ENCODE measurements at regions not wholly inside any gene's neighbourhood (a gene's known extent, or its start where the extent isn't known, plus 50 kb on each side); places are given as distances from the start of the nearest gene placed in this dataset.

GRCh38 chr12:67425394-67425793, 156.2 kb downstream of the CAND1 start:
- no peak for TF ChIP-seq EZH2 (IDR thresholded peaks at IDR 0.05; ENCODE audit: borderline replicate concordance, low read depth, low read length, poor library complexity, severe bottlenecking)
- TF ChIP-seq, protein P1, sequence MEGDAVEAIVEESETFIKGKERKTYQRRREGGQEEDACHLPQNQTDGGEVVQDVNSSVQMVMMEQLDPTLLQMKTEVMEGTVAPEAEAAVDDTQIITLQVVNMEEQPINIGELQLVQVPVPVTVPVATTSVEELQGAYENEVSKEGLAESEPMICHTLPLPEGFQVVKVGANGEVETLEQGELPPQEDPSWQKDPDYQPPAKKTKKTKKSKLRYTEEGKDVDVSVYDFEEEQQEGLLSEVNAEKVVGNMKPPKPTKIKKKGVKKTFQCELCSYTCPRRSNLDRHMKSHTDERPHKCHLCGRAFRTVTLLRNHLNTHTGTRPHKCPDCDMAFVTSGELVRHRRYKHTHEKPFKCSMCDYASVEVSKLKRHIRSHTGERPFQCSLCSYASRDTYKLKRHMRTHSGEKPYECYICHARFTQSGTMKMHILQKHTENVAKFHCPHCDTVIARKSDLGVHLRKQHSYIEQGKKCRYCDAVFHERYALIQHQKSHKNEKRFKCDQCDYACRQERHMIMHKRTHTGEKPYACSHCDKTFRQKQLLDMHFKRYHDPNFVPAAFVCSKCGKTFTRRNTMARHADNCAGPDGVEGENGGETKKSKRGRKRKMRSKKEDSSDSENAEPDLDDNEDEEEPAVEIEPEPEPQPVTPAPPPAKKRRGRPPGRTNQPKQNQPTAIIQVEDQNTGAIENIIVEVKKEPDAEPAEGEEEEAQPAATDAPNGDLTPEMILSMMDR (conservative IDR thresholded peaks at IDR 0.05; ENCODE audit: low read depth, low read length): no peak
- intact Hi-C loops (cut with micrococcal nuclease; ENCODE audit: unreplicated experiment): no loop called here
- BruUV-seq (replicated peaks): no TSS peak
- DNase-seq (ENCODE audit: low spot score): no peak
- H3K4me3 ChIP-seq (ENCODE audit: low read depth, low read length, poor library complexity, severe bottlenecking): no peak overlapping the region
- CTCF ChIA-PET: interaction anchor here (0.6 kb wide), 1 partner anchor 42 kb away, joined by 3 read pairs; no protein-coding TSS in a partner anchor
- H3K36me3 ChIP-seq (ENCODE audit: insufficient read depth, low read length, poor library complexity, severe bottlenecking): no peaks in the 10 kb centered on the region
- POLR2A ChIA-PET (ENCODE audit: low non-redundant PET): no interaction called here
- H3K9me3 ChIP-seq (ENCODE audit: low read depth, low read length, poor library complexity, severe bottlenecking): no peaks in the 10 kb centered on the region
- no peak overlapping the region for H3K27ac ChIP-seq (ENCODE audit: low read depth, low read length, poor library complexity, severe bottlenecking)
- H3K4me1 ChIP-seq (ENCODE audit: insufficient read depth, low read length, poor library complexity, severe bottlenecking): peaks cover 23% of the 10 kb centered on the region
- H3K27me3 ChIP-seq (replicated peaks; ENCODE audit: insufficient read depth, low read depth, low read length, poor library complexity): no peaks in the 10 kb centered on the region

DNA sequence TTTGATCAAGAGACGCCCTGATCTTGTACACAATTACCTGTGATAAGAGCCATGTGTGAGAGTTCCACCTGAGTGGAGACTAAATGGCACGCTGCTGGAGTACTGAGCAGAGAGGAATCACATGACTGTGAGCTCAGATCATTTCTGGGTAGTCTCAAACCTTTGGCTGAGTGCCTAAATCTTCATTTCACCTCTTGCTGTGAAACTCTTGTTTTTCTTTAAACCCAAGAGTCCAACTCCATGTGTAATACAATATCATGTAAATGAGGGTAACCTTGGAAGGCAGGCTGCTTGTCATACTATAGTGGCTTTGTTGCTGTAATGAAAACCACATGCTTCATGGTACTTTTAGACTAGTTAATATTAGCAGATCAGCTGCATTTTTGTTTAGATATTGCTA, 156.9 kb downstream of the CAND1 start:
- no TSS peak for BruUV-seq (replicated peaks)
- DNase-seq (ENCODE audit: low spot score): peak; percentile 93

GRCh38 chr12:67427336-67427735, 158.2 kb downstream of the CAND1 start:
- no TSS peak for BruUV-seq (replicated peaks)
- ChIA-PET POLR2A (ENCODE audit: low non-redundant PET) (no interaction called here), CTCF (no interaction called here)
- peaks cover 23% of the 10 kb centered on the region for H3K4me1 ChIP-seq (ENCODE audit: insufficient read depth, low read length, poor library complexity, severe bottlenecking)
- peak overlapping the region; percentile 75 for H3K27ac ChIP-seq (ENCODE audit: low read depth, low read length, poor library complexity, severe bottlenecking)
- TF ChIP-seq EZH2 (IDR thresholded peaks at IDR 0.05; ENCODE audit: borderline replicate concordance, low read depth, low read length, poor library complexity, severe bottlenecking): no peak
- TF ChIP-seq, protein P1 (conservative IDR thresholded peaks at IDR 0.05; ENCODE audit: low read depth, low read length): no peak
- H3K36me3 ChIP-seq (ENCODE audit: insufficient read depth, low read length, poor library complexity, severe bottlenecking): no peaks in the 10 kb centered on the region
- H3K27me3 ChIP-seq (replicated peaks; ENCODE audit: insufficient read depth, low read depth, low read length, poor library complexity): no peaks in the 10 kb centered on the region
- H3K4me3 ChIP-seq (ENCODE audit: low read depth, low read length, poor library complexity, severe bottlenecking): no peak overlapping the region
- DNase-seq (ENCODE audit: low spot score): peak; percentile 36
- intact Hi-C loops (cut with micrococcal nuclease; ENCODE audit: unreplicated experiment): no loop called here
- H3K9me3 ChIP-seq (ENCODE audit: low read depth, low read length, poor library complexity, severe bottlenecking): no peaks in the 10 kb centered on the region

More for the DNA sequence above, 156.9 kb downstream of the CAND1 start:
- Histone ChIP-seq H3K9me3 (ENCODE audit: low read depth, low read length, poor library complexity, severe bottlenecking) (no peaks in the 10 kb centered on the region), H3K4me3 (ENCODE audit: low read depth, low read length, poor library complexity, severe bottlenecking) (no peak overlapping the region), H3K36me3 (ENCODE audit: insufficient read depth, low read length, poor library complexity, severe bottlenecking) (no peaks in the 10 kb centered on the region), H3K4me1 (ENCODE audit: insufficient read depth, low read length, poor library complexity, severe bottlenecking) (peaks cover 23% of the 10 kb centered on the region), H3K27me3 (replicated peaks; ENCODE audit: insufficient read depth, low read depth, low read length, poor library complexity) (no peaks in the 10 kb centered on the region), H3K27ac (ENCODE audit: low read depth, low read length, poor library complexity, severe bottlenecking) (peak overlapping the region; percentile 75)
- POLR2A ChIA-PET (ENCODE audit: low non-redundant PET): no interaction called here
- intact Hi-C loops (cut with micrococcal nuclease; ENCODE audit: unreplicated experiment): no loop called here
- CTCF ChIA-PET: interaction anchor here (0.6 kb wide), 1 partner anchor 42 kb away, joined by 3 read pairs; no protein-coding TSS in a partner anchor
- TF ChIP-seq EZH2 (IDR thresholded peaks at IDR 0.05; ENCODE audit: borderline replicate concordance, low read depth, low read length, poor library complexity, severe bottlenecking): no peak
- TF ChIP-seq, protein P1 (conservative IDR thresholded peaks at IDR 0.05; ENCODE audit: low read depth, low read length): no peak

All from A673 (cell line).